NB4 (cell line): ENCODE measurements at regions not wholly inside any gene's neighbourhood (a gene's known extent, or its start where the extent isn't known, plus 50 kb on each side); places are given as distances from the start of the nearest gene placed in this dataset.
"Not testable (repeated sequence)": the region's sequence is repeated elsewhere in the genome, so short reads cannot be mapped to it uniquely, and the experiment has no call there.

Experiments
- DNase-seq: peaks from one replicate; pipeline ENCODE4 v3.0.0; 2010; ENCODE audit warnings: low read depth
- H3K4me3 ChIP-seq: one replicate; pipeline ENCODE4 v1.5.1; 2011; ENCODE audit warnings: mild to moderate bottlenecking, low read depth, low read length, moderate library complexity
- CTCF ChIP-seq: IDR thresholded peaks from one replicate; pipeline ENCODE4 v1.5.1; 2012; ENCODE audit warnings: low read depth, low read length
- MYC ChIP-seq: IDR thresholded peaks from 2 replicates; pipeline ENCODE4 v1.6.1; 2011; ENCODE audit warnings: low read depth, low read length
- POLR2A ChIP-seq: IDR thresholded peaks from 2 replicates; pipeline ENCODE4 v1.6.1; 2011; ENCODE audit warnings: mild to moderate bottlenecking; ENCODE audit not compliant: insufficient read length; ENCODE audit errors: extremely low read depth
- TF ChIP-seq, protein P1 (sequence below): IDR thresholded peaks from 2 replicates; pipeline ENCODE4 v1.6.1; 2011; ENCODE audit warnings: low read depth, low read length

GRCh38 chr2:160590664-160591063, 97.1 kb upstream of the RBMS1 start:
- no peak for TF ChIP-seq MYC
- DNase-seq: no peak
- no peak overlapping the region for H3K4me3 ChIP-seq

GRCh38 chr2:160592401-160592800, 98.8 kb upstream of the RBMS1 start:
- no peak for DNase-seq
- TF ChIP-seq CTCF (no peak), POLR2A (no peak), MYC (no peak)
- TF ChIP-seq, protein P1, sequence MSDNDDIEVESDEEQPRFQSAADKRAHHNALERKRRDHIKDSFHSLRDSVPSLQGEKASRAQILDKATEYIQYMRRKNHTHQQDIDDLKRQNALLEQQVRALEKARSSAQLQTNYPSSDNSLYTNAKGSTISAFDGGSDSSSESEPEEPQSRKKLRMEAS: no peak
- no peak overlapping the region for H3K4me3 ChIP-seq

- TF ChIP-seq POLR2A (no peak), MYC (no peak), CTCF (no peak)
- TF ChIP-seq, protein P1: no peak
- DNase-seq: no peak
- H3K4me3 ChIP-seq: no peak overlapping the region
Observed at GRCh38 chr2:160592993-160593392, 99.4 kb upstream of the RBMS1 start.

GRCh38 chr2:160596441-160596840, 102.8 kb upstream of the RBMS1 start:
- no peak for DNase-seq
- no peak for TF ChIP-seq POLR2A
- TF ChIP-seq CTCF: no peak
- TF ChIP-seq, protein P1: no peak
- TF ChIP-seq MYC: no peak
- H3K4me3 ChIP-seq: no peak overlapping the region

- H3K4me3 ChIP-seq, DNase-seq: not testable (repeated sequence)
Observed at GRCh38 chr2:160600437-160600836, 106.8 kb upstream of the RBMS1 start.

GRCh38 chr2:160602073-160602472, 108.5 kb upstream of the RBMS1 start:
- TF ChIP-seq CTCF: no peak
- TF ChIP-seq MYC: no peak
- TF ChIP-seq, protein P1: no peak
- DNase-seq: no peak
- no peak overlapping the region for H3K4me3 ChIP-seq

DNA sequence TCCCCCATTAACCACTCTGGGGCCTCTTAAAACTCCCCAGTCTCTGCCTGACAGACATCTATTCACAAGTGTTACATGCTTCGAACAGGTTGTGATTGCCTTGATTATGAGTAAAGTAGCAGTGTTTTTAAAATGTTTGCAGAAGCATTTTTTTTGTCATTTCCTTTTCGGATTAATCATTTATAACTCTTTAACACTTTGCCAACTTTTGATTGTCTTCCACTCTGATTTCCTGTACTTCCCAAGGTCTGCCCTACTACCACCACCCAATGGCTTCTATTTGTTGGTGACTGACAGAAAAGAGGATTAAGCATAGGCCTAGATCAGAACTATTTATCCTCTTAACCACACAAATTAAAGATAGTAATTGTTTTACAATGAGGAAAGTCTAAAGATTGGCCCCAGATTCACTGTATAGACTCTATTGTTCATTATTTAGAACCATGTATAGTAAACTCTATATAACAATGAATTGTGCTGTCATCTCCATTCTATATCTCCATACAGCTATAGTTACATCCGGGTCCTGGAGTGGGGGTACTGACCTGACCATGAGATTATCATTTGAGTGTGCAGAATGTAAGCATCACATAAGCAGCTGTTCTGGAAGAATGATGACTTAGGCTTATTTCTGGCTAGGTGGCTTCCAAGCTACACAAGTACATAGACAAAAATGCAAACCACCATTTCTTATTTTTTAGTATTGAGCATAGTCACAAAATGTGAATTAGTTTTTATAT, 110.3 kb upstream of the RBMS1 start:
- TF ChIP-seq, protein P1: no peak
- TF ChIP-seq CTCF: no peak
- no peak for TF ChIP-seq POLR2A
- no peak for TF ChIP-seq MYC
- H3K4me3 ChIP-seq: no peak overlapping the region
- no peak for DNase-seq
